Activated B cell treated with CpG ODN at 0.5 μM for 24 hours (primary cell): ENCODE measurements at regions not wholly inside any gene's neighbourhood (a gene's known extent, or its start where the extent isn't known, plus 50 kb on each side); places are given as distances from the start of the nearest gene placed in this dataset.

Source experiments
- ATAC-seq: fragments of 200-7000 bp; cut with Tn5 transposase; one replicate; pipeline ENCODE4 v1.10.0; 2021; ENCODE audit warnings: low read depth, mild to moderate bottlenecking, moderate library complexity
- CTCF ChIA-PET: fragments of 350-600 bp; sonication (Branson Sonifier 250); formaldehyde crosslinking; loops from one replicate; lab custom pipeline; 2021; ENCODE audit warnings: antibody characterized with exemption; lab: Charles Lee
- POLR2A ChIA-PET: fragments of 350-600 bp; sonication (Branson Sonifier 250); formaldehyde crosslinking; loops from one replicate; lab custom pipeline; 2021; ENCODE audit warnings: antibody characterized with exemption; lab: Charles Lee
- DNase-seq: peaks from one replicate; pipeline ENCODE4 v3.0.0; 2022
- H3K27ac Mint-ChIP-seq: one replicate; pipeline ENCODE4 v1.8.0; 2020; ENCODE audit warnings: mixed read lengths
- H3K27me3 Mint-ChIP-seq: one replicate; pipeline ENCODE4 v1.8.0; 2021; ENCODE audit warnings: mixed read lengths
- H3K36me3 Mint-ChIP-seq: one replicate; pipeline ENCODE4 v1.8.0; 2021; ENCODE audit warnings: low read depth, mixed read lengths
- H3K4me1 Mint-ChIP-seq: one replicate; pipeline ENCODE4 v1.8.0; 2021; ENCODE audit warnings: mixed read lengths
- H3K4me3 Mint-ChIP-seq: one replicate; pipeline ENCODE4 v1.8.0; 2020; ENCODE audit warnings: mild to moderate bottlenecking, mixed read lengths
- H3K9me3 Mint-ChIP-seq: one replicate; pipeline ENCODE4 v1.8.0; 2020; ENCODE audit warnings: mixed read lengths
- CTCF ChIP-seq: fragments of 200-600 bp; IDR thresholded peaks from one replicate; pipeline ENCODE4 v1.8.0; 2022; ENCODE audit warnings: antibody characterized with exemption, mild to moderate bottlenecking
- intact Hi-C: fragments of 100-400 bp; cut with micrococcal nuclease; formaldehyde crosslinking; loops from one replicate; pipeline ENCODE4 v1.15.1; 2024

- Mint-ChIP-seq H3K27me3 (peaks cover 13% of the 10 kb centered on the region), H3K9me3 (no peaks in the 10 kb centered on the region), H3K4me1 (peaks cover 7% of the 10 kb centered on the region), H3K27ac (no peak overlapping the region), H3K4me3 (no peak overlapping the region), H3K36me3 (no peaks in the 10 kb centered on the region)
- DNase-seq (no peak), ATAC-seq (no peak)
- ChIA-PET CTCF (no interaction called here), POLR2A (interaction anchor here (0.7 kb wide), 1 partner anchor 347 kb away, joined by 6 read pairs; no protein-coding TSS in a partner anchor)
- TF ChIP-seq CTCF: no peak
- intact Hi-C loops: no loop called here
These were observed 123.3 kb upstream of the ERCC6L2 start for GRCh38 chr9:95752129-95752731.

DNA sequence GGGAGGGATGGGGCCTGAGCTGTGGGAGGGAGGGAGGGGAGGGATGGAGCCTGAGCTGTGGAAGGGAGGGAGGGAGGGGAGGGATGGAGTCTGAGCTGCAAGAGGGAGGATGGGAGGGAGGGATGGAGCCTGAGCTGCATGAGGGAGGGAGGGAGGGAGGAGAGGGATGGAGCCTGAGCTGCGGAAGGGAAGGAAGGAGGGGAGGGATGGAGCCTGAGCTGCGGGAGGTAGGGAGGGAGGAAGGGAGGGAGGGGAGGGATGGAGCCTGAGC, 124.0 kb upstream of the ERCC6L2 start:
- ChIA-PET POLR2A (interaction anchor here (0.6 to 0.7 kb wide), 2 partner anchors 110 to 348 kb away, joined by 4 to 6 read pairs; no protein-coding TSS in a partner anchor), CTCF (no interaction called here)
- Mint-ChIP-seq H3K9me3 (no peaks in the 10 kb centered on the region), H3K36me3 (no peaks in the 10 kb centered on the region), H3K4me1 (peaks cover 7% of the 10 kb centered on the region), H3K27me3 (peaks cover 13% of the 10 kb centered on the region), H3K27ac (no peak overlapping the region), H3K4me3 (no peak overlapping the region)
- DNase-seq (no peak), ATAC-seq (no peak)
- TF ChIP-seq CTCF: no peak
- intact Hi-C loops: no loop called here

DNA sequence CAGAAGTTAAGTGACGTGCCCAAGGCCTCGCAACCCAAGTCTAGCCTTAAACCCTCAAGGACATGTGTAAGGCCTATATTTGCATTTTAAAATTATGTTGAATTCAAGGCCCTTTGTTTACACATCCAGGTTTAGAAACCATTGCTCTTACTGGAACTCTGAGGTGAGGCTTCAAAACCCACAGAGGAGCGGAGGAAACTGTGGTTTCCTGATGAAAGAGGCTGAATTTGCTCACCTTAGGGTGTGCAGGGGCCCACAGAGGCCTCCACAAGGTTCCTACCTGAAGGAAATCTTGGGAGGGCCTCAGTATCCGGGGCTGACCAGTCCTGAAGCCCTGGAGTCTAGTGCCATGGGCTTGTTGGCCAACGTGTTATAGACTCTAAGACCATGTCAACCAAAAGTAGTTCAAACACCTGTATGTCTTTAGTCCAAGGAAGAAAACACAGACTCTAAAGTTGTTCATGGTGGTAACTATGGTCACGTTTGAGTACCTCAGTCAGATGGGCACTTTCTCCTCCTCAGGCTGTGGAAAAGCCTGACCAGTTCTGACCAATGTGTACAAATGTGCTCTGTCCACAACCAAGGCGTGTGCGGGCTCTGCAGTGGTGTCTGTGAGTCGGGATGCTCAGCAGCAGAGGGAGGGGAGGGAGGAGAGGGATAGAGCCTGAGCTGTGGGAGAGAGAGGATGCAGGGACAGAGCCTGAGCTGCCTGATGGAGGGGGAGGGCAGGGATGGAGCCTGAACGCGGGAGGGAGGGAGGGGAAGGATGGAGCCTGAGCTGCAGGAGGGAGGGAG, 124.6 kb upstream of the ERCC6L2 start:
- Mint-ChIP-seq H3K36me3 (no peaks in the 10 kb centered on the region), H3K27ac (no peak overlapping the region), H3K9me3 (no peaks in the 10 kb centered on the region), H3K4me1 (peaks cover 7% of the 10 kb centered on the region), H3K4me3 (no peak overlapping the region), H3K27me3 (peaks cover 13% of the 10 kb centered on the region)
- TF ChIP-seq CTCF: no peak
- ATAC-seq (no peak), DNase-seq (no peak)
- intact Hi-C loops: no loop called here
- POLR2A ChIA-PET: interaction anchor here (0.6 kb wide), 1 partner anchor 111 kb away, joined by 4 read pairs; no protein-coding TSS in a partner anchor
- CTCF ChIA-PET: no interaction called here

DNA sequence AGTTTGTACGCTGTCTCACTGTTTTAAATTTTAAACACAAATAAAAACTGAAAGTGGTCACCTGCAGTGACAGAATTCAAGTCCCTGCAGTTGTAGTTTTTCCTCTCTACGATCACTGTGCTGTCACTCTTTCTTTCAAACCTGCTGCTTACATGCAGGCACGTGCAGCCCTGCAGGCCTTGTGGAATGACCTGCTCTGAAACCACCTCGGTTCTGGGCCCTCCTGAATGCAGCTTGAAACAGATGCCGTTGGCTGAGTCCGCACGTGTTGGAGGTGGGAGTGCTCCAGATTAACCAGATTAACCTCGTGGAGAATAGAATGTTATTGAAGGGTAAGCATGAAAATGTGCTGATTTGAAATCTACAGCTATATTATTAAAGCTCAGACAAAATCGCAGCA, 126.0 kb upstream of the ERCC6L2 start:
- H3K27ac Mint-ChIP-seq: no peak overlapping the region
- no peak for ATAC-seq
- ChIA-PET CTCF (no interaction called here), POLR2A (no interaction called here)
- H3K36me3 Mint-ChIP-seq: no peaks in the 10 kb centered on the region
- H3K27me3 Mint-ChIP-seq: peaks cover 13% of the 10 kb centered on the region
- no peak for DNase-seq
- no peaks in the 10 kb centered on the region for H3K9me3 Mint-ChIP-seq
- H3K4me1 Mint-ChIP-seq: peaks cover 7% of the 10 kb centered on the region
- intact Hi-C loops: no loop called here
- no peak for TF ChIP-seq CTCF
- H3K4me3 Mint-ChIP-seq: no peak overlapping the region

DNA sequence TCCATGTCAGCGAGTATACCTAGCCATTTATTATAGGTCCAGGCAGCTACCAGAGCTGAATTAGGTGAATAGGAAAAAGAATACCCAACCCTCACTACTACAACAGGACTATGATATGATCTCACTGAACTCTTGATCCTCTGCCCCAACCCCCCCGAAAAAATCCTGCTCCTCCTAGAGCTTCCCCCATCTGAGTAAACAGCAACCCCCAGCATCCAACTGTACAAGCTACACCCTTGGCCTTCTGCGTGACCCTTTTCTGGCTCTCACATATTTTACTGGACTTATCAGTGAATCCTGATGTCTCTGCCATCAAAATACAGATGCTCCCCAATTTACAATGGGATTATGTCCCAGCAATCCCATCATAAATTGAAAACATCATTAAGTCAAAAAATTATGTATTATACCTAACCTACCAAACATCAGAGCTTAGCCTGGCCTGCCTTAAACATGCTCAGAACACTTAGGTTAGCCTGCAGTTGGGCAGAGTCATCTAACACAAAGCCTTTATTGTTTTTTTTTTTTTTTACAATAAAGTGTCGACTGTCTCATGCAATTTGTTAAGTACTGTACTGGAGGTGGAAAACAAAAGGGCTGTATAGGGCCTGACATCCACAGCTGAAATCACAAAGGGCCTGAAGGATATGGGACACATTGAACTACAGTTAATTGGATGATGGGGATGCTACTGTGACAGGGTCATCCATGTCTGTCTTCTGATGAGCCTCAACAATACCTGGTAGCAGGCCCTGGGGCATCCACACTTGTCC, 128.9 kb upstream of the ERCC6L2 start:
- CTCF ChIA-PET: interaction anchor here (0.6 kb wide), 1 partner anchor 318 kb away, joined by 3 read pairs; no protein-coding TSS in a partner anchor
- POLR2A ChIA-PET: no interaction called here
- no peaks in the 10 kb centered on the region for H3K9me3 Mint-ChIP-seq
- H3K4me1 Mint-ChIP-seq: peaks cover 7% of the 10 kb centered on the region
- H3K27ac Mint-ChIP-seq: no peak overlapping the region
- intact Hi-C loops: no loop called here
- DNase-seq (no peak), ATAC-seq (no peak)
- no peaks in the 10 kb centered on the region for H3K36me3 Mint-ChIP-seq
- no peak overlapping the region for H3K4me3 Mint-ChIP-seq
- no peak for TF ChIP-seq CTCF
- peaks cover 13% of the 10 kb centered on the region for H3K27me3 Mint-ChIP-seq
